DND-41 (cell line): ENCODE measurements at regions not wholly inside any gene's neighbourhood (a gene's known extent, or its start where the extent isn't known, plus 50 kb on each side); places are given as distances from the start of the nearest gene placed in this dataset.

Experiments
- EZH2 ChIP-seq: IDR thresholded peaks from 3 replicates; pipeline ENCODE4 v1.6.1; 2012; ENCODE audit warnings: borderline replicate concordance, low read depth, mild to moderate bottlenecking, moderate library complexity, low read length, inconsistent platforms; ENCODE audit not compliant: severe bottlenecking
- TF ChIP-seq, protein P1 (sequence below): IDR thresholded peaks from 2 replicates; pipeline ENCODE4 v1.5.1; 2012; ENCODE audit warnings: borderline replicate concordance, low read length, moderate library complexity, mild to moderate bottlenecking; ENCODE audit not compliant: poor library complexity, severe bottlenecking; ENCODE audit errors: extremely low read depth

DNA sequence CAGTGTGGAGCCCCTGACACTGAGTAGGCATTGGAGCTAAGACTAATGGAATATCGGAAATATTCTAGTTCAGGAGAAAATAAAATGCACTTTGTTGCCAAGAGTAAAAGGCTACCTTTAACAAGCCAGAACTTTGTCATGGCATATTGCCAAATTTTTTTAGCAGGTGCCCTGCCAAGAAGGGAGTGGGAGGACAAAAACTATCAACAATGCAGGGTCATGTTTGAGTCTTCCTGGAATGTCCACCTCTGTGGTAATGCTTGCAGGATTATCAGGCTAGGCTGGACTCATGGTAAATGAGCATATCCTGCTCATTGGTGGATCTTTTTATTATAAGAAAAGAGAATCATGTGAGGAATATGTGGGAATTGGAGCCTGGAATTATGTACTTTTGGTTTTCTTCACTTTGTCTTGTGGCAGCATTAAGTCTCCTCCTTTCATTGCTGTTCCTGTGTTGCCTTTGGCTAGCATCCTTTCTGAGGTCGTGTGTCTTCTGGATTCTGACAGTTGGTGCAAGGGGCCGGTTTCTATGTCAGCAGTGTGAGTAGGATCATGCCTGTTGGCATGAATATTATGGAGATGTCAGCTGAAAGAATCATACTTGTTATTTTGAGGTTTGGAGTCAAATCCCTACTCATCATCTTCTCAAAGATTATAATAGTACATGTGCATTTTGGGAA is 122.9 kb upstream of the SPRY2 start:
- TF ChIP-seq, protein P1, sequence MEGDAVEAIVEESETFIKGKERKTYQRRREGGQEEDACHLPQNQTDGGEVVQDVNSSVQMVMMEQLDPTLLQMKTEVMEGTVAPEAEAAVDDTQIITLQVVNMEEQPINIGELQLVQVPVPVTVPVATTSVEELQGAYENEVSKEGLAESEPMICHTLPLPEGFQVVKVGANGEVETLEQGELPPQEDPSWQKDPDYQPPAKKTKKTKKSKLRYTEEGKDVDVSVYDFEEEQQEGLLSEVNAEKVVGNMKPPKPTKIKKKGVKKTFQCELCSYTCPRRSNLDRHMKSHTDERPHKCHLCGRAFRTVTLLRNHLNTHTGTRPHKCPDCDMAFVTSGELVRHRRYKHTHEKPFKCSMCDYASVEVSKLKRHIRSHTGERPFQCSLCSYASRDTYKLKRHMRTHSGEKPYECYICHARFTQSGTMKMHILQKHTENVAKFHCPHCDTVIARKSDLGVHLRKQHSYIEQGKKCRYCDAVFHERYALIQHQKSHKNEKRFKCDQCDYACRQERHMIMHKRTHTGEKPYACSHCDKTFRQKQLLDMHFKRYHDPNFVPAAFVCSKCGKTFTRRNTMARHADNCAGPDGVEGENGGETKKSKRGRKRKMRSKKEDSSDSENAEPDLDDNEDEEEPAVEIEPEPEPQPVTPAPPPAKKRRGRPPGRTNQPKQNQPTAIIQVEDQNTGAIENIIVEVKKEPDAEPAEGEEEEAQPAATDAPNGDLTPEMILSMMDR: no peak
- TF ChIP-seq EZH2: no peak
